ENCODE measurements at regions not wholly inside any gene's neighbourhood (a gene's known extent, or its start where the extent isn't known, plus 50 kb on each side); places are given as distances from the start of the nearest gene placed in this dataset.

DNA sequence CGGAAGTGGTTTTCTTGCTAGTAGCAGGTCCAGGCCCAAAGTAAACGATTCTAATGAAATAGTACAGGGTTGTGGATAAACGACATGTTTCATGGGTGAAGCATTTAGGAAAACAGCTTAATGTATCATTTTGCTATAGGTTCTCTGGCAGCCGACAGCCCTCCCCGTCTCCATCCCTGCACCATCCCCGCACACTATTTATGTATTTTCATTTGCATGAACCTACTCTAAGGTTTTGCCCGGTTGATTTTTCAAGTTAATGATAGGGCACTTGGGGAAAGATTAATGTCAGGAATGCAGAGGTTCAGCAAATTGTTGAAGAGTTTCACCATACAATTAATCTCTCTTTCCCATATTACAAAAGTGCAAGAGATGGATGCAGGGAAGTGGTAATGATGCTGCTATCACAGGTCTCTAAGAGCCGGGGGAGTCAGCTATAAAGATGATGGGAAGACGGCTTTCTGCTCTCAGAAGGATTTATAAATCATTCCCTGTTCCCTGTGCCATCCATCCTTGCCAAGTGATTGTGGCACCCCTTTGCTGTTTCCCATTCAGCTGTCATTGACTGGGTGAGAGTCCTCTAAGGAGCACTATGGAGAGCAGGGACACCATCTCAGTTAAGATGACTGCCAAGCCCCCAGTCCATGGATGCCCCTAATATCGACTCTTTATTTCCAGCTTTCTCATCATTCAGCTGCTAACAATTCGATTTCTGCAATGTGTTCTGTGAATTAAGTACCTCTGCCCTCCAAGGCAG lies 186.3 kb downstream of the IRS2 start:
- Histone ChIP-seq H2BK15ac (ENCODE audit: low read depth, low read length) (no peak overlapping the region), H2AK5ac (ENCODE audit: low read depth, low read length) (no peak overlapping the region), H4K20me1 (ENCODE audit: insufficient read depth, low read length) (no peaks in the 10 kb centered on the region), H4K8ac (ENCODE audit: low read depth in 2 of 2, low read length in 2 of 2) (no peak overlapping the region), H3K9me1 (ENCODE audit: insufficient read depth, low read length) (no peaks in the 10 kb centered on the region; the same call in 1 of the 2 replicates), H3K4me2 (ENCODE audit: low read depth, low read length) (no peak overlapping the region), H3K27me3 (ENCODE audit: control insufficient read depth, insufficient read depth, low read length) (peaks cover 28% of the 10 kb centered on the region), H3K4me1 (ENCODE audit: control insufficient read depth, insufficient read depth, low read length) (no peaks in the 10 kb centered on the region), H3K79me1 (ENCODE audit: low read depth in 1 of 2, low read length in 2 of 2) (no peaks in the 10 kb centered on the region), H3K18ac (ENCODE audit: low read depth, low read length) (no peak overlapping the region), H2BK5ac (ENCODE audit: low read depth, low read length, poor library complexity, severe bottlenecking) (no peak overlapping the region), H2AK9ac (replicated peaks; ENCODE audit: low read depth, low read length, poor library complexity) (no peak overlapping the region), H3K56ac (ENCODE audit: extremely low read depth, insufficient read depth, low read length) (no peak overlapping the region), H3K23ac (ENCODE audit: low read depth, low read length) (no peak overlapping the region), H2BK120ac (ENCODE audit: low read depth, low read length) (no peak overlapping the region), H3K27ac (ENCODE audit: insufficient read depth, low read length) (no peak overlapping the region), H3K14ac (replicated peaks; ENCODE audit: low read depth, low read length) (no peak overlapping the region), H4K91ac (ENCODE audit: insufficient read depth, low read depth, low read length) (no peak overlapping the region), H2AFZ (replicated peaks; ENCODE audit: low read length, poor library complexity) (no peak overlapping the region), H4K5ac (ENCODE audit: low read depth, low read length) (no peak overlapping the region), H3K9me3 (ENCODE audit: control insufficient read depth, insufficient read depth, low read length) (no peaks in the 10 kb centered on the region; the same call in 1 of the 2 replicates), H3K36me3 (ENCODE audit: control insufficient read depth, insufficient read depth, low read length) (no peaks in the 10 kb centered on the region), H3K4me3 (ENCODE audit: insufficient read depth, low read depth, low read length) (no peak overlapping the region), H2BK20ac (ENCODE audit: low read depth, low read length) (no peak overlapping the region), H3K4ac (ENCODE audit: low read depth, low read length) (no peak overlapping the region), H3K9ac (ENCODE audit: low read depth, low read length) (no peak overlapping the region)
- POLR2A ChIA-PET (ENCODE audit: unreplicated experiment) = no interaction called here
- CTCF ChIA-PET = no interaction called here
- BruUV-seq (replicated peaks) = no TSS peak
- in situ Hi-C loops (cut with MboI; ENCODE audit: low sequenced_read_pairs) = no loop called here
- WGBS, 2 experiments (ENCODE audit: extremely low coverage in 2 of 2, insufficient read length in 1 of 2) = no CpG with 5 or more reads among the region's 11 CpGs
- DNase-seq = no peak
- intact Hi-C loops (cut with micrococcal nuclease) = no loop called here
- ATAC-seq (ENCODE audit: low read depth) = no peak
- TF ChIP-seq NFE2L2 (IDR thresholded peaks at IDR 0.05; ENCODE audit: low read depth, low read length) (no peak), FOS (IDR thresholded peaks at IDR 0.05; ENCODE audit: low read depth, low read length) (no peak), CHD1 (IDR thresholded peaks at IDR 0.05; ENCODE audit: low read depth, low read length) (no peak), MAFK (IDR thresholded peaks at IDR 0.05; ENCODE audit: low read depth, low read length) (no peak), POLR2A (IDR thresholded peaks at IDR 0.05; ENCODE audit: low read depth, low read length) (no peak), MXI1 (IDR thresholded peaks at IDR 0.05; ENCODE audit: borderline replicate concordance, low read depth, low read length) (no peak), RFX5 (IDR thresholded peaks at IDR 0.05; ENCODE audit: low read depth, low read length) (no peak), SMC3 (IDR thresholded peaks at IDR 0.05; ENCODE audit: low read depth, low read length) (no peak), RAD21 (IDR thresholded peaks at IDR 0.05; ENCODE audit: low read length) (no peak), CEBPB (IDR thresholded peaks at IDR 0.05; ENCODE audit: low read depth, low read length) (no peak), RCOR1 (IDR thresholded peaks at IDR 0.05; ENCODE audit: insufficient replicate concordance, low read length) (no peak), MAZ (IDR thresholded peaks at IDR 0.05; ENCODE audit: borderline replicate concordance, low read depth, low read length) (no peak), BHLHE40 (IDR thresholded peaks at IDR 0.05; ENCODE audit: low read depth, low read length) (no peak)
- TF ChIP-seq, protein P1, sequence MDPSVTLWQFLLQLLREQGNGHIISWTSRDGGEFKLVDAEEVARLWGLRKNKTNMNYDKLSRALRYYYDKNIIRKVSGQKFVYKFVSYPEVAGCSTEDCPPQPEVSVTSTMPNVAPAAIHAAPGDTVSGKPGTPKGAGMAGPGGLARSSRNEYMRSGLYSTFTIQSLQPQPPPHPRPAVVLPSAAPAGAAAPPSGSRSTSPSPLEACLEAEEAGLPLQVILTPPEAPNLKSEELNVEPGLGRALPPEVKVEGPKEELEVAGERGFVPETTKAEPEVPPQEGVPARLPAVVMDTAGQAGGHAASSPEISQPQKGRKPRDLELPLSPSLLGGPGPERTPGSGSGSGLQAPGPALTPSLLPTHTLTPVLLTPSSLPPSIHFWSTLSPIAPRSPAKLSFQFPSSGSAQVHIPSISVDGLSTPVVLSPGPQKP (IDR thresholded peaks at IDR 0.05; ENCODE audit: borderline replicate concordance, low read depth, low read length) = no peak
- TF ChIP-seq, protein P2, sequence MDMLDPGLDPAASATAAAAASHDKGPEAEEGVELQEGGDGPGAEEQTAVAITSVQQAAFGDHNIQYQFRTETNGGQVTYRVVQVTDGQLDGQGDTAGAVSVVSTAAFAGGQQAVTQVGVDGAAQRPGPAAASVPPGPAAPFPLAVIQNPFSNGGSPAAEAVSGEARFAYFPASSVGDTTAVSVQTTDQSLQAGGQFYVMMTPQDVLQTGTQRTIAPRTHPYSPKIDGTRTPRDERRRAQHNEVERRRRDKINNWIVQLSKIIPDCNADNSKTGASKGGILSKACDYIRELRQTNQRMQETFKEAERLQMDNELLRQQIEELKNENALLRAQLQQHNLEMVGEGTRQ (IDR thresholded peaks at IDR 0.05; ENCODE audit: low read depth, low read length) = no peak
- TF ChIP-seq, protein P3, sequence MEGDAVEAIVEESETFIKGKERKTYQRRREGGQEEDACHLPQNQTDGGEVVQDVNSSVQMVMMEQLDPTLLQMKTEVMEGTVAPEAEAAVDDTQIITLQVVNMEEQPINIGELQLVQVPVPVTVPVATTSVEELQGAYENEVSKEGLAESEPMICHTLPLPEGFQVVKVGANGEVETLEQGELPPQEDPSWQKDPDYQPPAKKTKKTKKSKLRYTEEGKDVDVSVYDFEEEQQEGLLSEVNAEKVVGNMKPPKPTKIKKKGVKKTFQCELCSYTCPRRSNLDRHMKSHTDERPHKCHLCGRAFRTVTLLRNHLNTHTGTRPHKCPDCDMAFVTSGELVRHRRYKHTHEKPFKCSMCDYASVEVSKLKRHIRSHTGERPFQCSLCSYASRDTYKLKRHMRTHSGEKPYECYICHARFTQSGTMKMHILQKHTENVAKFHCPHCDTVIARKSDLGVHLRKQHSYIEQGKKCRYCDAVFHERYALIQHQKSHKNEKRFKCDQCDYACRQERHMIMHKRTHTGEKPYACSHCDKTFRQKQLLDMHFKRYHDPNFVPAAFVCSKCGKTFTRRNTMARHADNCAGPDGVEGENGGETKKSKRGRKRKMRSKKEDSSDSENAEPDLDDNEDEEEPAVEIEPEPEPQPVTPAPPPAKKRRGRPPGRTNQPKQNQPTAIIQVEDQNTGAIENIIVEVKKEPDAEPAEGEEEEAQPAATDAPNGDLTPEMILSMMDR (conservative IDR thresholded peaks at IDR 0.05; ENCODE audit: low read depth, low read length) = no peak
- dilution Hi-C loops (cut with HindIII; ENCODE audit: low sequenced_read_pairs, unreplicated experiment) = no loop called here

All from IMR-90 (cell line).